Ovary (tissue), 3 donors: ENCODE measurements at regions not wholly inside any gene's neighbourhood (a gene's known extent, or its start where the extent isn't known, plus 50 kb on each side); places are given as distances from the start of the nearest gene placed in this dataset.

Experiments
- EP300 ChIP-seq: sonication (generic); formaldehyde crosslinking; IDR thresholded peaks from one replicate; pipeline ENCODE4 v1.6.1; 2017; ENCODE audit warnings: antibody characterized with exemption
- POLR2A ChIP-seq: fragments of 450-650 bp; IDR thresholded peaks from one replicate; pipeline ENCODE4 v1.6.1; 2017; ENCODE audit warnings: antibody characterized with exemption, mild to moderate bottlenecking, moderate library complexity
- TF ChIP-seq, protein P1 (sequence below), 3 donors: fragments of 450-650 bp in 2 of 3; fragments of 200-600 bp in 1 of 3; IDR thresholded peaks; one replicate each; pipeline versions ENCODE4 v1.5.1 to v1.8.0; 2016 to 2022; ENCODE audit warnings: antibody characterized with exemption in 3 of 3, mild to moderate bottlenecking in 1 of 3
- donor health status: DM: no; HTN: no; CAD: no.

DNA sequence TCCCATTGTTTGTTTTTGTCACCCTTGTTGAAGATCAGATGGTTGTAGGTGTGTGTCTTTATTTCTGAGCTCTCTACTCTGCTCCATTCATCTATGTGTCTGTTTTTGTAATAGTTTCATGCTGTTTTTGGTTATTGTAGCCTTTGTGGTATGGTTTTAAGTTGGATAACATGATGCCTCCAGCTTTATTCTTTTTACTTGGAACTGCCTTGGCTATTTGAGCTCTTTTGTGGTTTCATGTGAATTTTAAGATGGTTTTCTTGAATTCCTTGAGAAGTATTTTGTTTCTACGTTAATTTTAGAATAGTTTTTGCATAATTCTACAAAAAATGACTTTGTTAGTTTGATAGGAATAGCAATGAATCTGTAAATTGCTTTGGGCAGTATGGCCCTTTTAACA is 170.0 kb upstream of the IGFBP3 start:
- TF ChIP-seq, protein P1, sequence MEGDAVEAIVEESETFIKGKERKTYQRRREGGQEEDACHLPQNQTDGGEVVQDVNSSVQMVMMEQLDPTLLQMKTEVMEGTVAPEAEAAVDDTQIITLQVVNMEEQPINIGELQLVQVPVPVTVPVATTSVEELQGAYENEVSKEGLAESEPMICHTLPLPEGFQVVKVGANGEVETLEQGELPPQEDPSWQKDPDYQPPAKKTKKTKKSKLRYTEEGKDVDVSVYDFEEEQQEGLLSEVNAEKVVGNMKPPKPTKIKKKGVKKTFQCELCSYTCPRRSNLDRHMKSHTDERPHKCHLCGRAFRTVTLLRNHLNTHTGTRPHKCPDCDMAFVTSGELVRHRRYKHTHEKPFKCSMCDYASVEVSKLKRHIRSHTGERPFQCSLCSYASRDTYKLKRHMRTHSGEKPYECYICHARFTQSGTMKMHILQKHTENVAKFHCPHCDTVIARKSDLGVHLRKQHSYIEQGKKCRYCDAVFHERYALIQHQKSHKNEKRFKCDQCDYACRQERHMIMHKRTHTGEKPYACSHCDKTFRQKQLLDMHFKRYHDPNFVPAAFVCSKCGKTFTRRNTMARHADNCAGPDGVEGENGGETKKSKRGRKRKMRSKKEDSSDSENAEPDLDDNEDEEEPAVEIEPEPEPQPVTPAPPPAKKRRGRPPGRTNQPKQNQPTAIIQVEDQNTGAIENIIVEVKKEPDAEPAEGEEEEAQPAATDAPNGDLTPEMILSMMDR (IDR thresholded peaks at IDR 0.05): no peak
- TF ChIP-seq EP300: no peak
- TF ChIP-seq POLR2A: no peak
